HepG2 (cell line): ENCODE measurements at regions not wholly inside any gene's neighbourhood (a gene's known extent, or its start where the extent isn't known, plus 50 kb on each side); places are given as distances from the start of the nearest gene placed in this dataset.

Experiments
- ATAC-seq: fragments of 200-7000 bp; cut with Tn5 transposase; 3 replicates; pipeline ENCODE4 v1.9.1; 2020; ENCODE audit warnings: mild to moderate bottlenecking, moderate library complexity
- BruUV-seq: library from RNA; stranded (reverse); fragments of 400-500 nt; replicated peaks from 2 replicates; lab custom pipeline; 2021; lab: Mats Ljungman, UMichigan
- CTCF ChIA-PET: fragments of 300-600 bp; formaldehyde crosslinking; extraction: SDS; loops from one replicate; lab custom pipeline; 2021; ENCODE audit warnings: low total read pairs, inconsistent platforms, low intra/inter-chr PET ratio; lab: Yijun Ruan, JAX
- POLR2A ChIA-PET: fragments of 350-600 bp; sonication (Branson Sonifier 250); formaldehyde crosslinking; loops from one replicate; lab custom pipeline; 2020; ENCODE audit warnings: antibody characterized with exemption, inconsistent platforms; lab: Yijun Ruan, JAX
- DNase-seq: peaks from one replicate; pipeline ENCODE4 v3.0.0-alpha.2; 2015; ENCODE audit warnings: low spot score
- FAIRE-seq: peaks from 3 replicates; lab custom pipeline; 2011; peaks lifted over from hg19 to GRCh38; lab: Jason Lieb, UNC
- H2AFZ ChIP-seq: one replicate; pipeline ENCODE4 v1.6.1; 2011; ENCODE audit warnings: low read length, inconsistent platforms
- H3K27ac ChIP-seq: fragments of 300-600 bp; 3 replicates; pipeline ENCODE4 v1.8.0; 2011; ENCODE audit warnings: mixed run types, mild to moderate bottlenecking, mixed read lengths, low read length, inconsistent platforms; ENCODE audit not compliant: insufficient read depth; ENCODE audit errors: extremely low read length
- H3K27me3 ChIP-seq, 2 experiments: fragments of 200-600 bp in 1 of 2; 2 replicates in 1 of 2; 3 replicates in 1 of 2; pipeline versions ENCODE4 v1.6.0 to v1.8.0; 2011; ENCODE audit warnings: low read length in 2 of 2, mild to moderate bottlenecking in 2 of 2, moderate library complexity in 2 of 2, inconsistent platforms in 1 of 2; ENCODE audit not compliant: insufficient read depth in 2 of 2, control insufficient read depth in 1 of 2
- H3K36me3 ChIP-seq, 2 experiments: fragments of 200-600 bp in 1 of 2; replicated peaks in 1 of 2; 2 replicates in 1 of 2; 3 replicates in 1 of 2; pipeline versions ENCODE4 v1.5.1 to v1.8.0; 2011; ENCODE audit warnings: low read length in 2 of 2, inconsistent platforms in 1 of 2; ENCODE audit not compliant: insufficient read depth in 2 of 2, control insufficient read depth in 1 of 2
- H3K4me1 ChIP-seq: 2 replicates; pipeline ENCODE4 v1.5.1; 2012; ENCODE audit warnings: low read length, inconsistent platforms; ENCODE audit not compliant: insufficient read depth
- H3K4me2 ChIP-seq: 2 replicates; pipeline ENCODE4 v1.6.0; 2011; ENCODE audit warnings: low read depth, low read length, inconsistent platforms
- H3K4me3 ChIP-seq, 3 experiments: fragments of 200-600 bp in 1 of 3; sonication (generic), shearing (Covaris generic) in 1 of 3; replicated peaks in 1 of 3; 2 replicates each; pipeline ENCODE4 v1.5.1; 2011 to 2016; ENCODE audit warnings: low read length in 3 of 3, inconsistent platforms in 2 of 3, low read depth in 2 of 3, mild to moderate bottlenecking in 2 of 3, control low read depth in 1 of 3, mixed read lengths in 1 of 3; ENCODE audit not compliant: insufficient read depth in 1 of 3
- H3K79me2 ChIP-seq: one replicate; pipeline ENCODE4 v1.6.1; 2011; ENCODE audit warnings: low read length, inconsistent platforms; ENCODE audit not compliant: insufficient read depth
- H3K9ac ChIP-seq: 2 replicates; pipeline ENCODE4 v1.6.0; 2011; ENCODE audit warnings: mild to moderate bottlenecking, low read depth, low read length, inconsistent platforms; ENCODE audit not compliant: insufficient read depth
- H3K9me3 ChIP-seq: 2 replicates; pipeline ENCODE4 v1.5.1; 2012; ENCODE audit warnings: mild to moderate bottlenecking, low read length
- H4K20me1 ChIP-seq: 2 replicates; pipeline ENCODE4 v1.6.0; 2011; ENCODE audit warnings: inconsistent platforms, mild to moderate bottlenecking, low read length, moderate library complexity; ENCODE audit not compliant: insufficient read depth
- AGO1 ChIP-seq: fragments of 200-400 bp; formaldehyde crosslinking; IDR thresholded peaks from 2 replicates; pipeline ENCODE4 v1.6.1; 2017; ENCODE audit warnings: mild to moderate bottlenecking, low read depth, low read length, moderate library complexity; ENCODE audit not compliant: poor library complexity, severe bottlenecking
- GABPA ChIP-seq, 2 experiments: IDR thresholded peaks; 2 replicates each; pipeline ENCODE4 v1.6.1; 2011 to 2016; ENCODE audit warnings: low read depth in 2 of 2, low read length in 1 of 2, missing biosample characterization in 1 of 2, missing genetic modification characterization in 1 of 2
- MYC ChIP-seq: sonication (generic); formaldehyde crosslinking; IDR thresholded peaks from 2 replicates; pipeline ENCODE4 v1.9.0; 2021; ENCODE audit warnings: missing genetic modification reagents, borderline replicate concordance
- NBN ChIP-seq: fragments of 450-650 bp; conservative IDR thresholded peaks from 2 replicates; pipeline ENCODE4 v1.6.1; 2017
- TBX2 ChIP-seq: sonication (generic); formaldehyde crosslinking; IDR thresholded peaks from 2 replicates; pipeline ENCODE4 v1.5.0; 2020; ENCODE audit warnings: missing genetic modification reagents, mild to moderate bottlenecking, borderline replicate concordance
- ZNF224 ChIP-seq: sonication (generic); formaldehyde crosslinking; IDR thresholded peaks from 2 replicates; pipeline ENCODE4 v1.5.0; 2020; ENCODE audit warnings: mild to moderate bottlenecking, missing genetic modification reagents
- ZNF589 ChIP-seq: sonication (generic); formaldehyde crosslinking; conservative IDR thresholded peaks from 2 replicates; pipeline ENCODE4 v1.8.0; 2022; ENCODE audit warnings: mild to moderate bottlenecking, moderate library complexity, missing genetic modification reagents
- ZNF619 ChIP-seq: sonication (generic); formaldehyde crosslinking; IDR thresholded peaks from 2 replicates; pipeline ENCODE4 v1.4.0; 2020; ENCODE audit warnings: mild to moderate bottlenecking, missing genetic modification reagents
- ZSCAN21 ChIP-seq: sonication (generic); formaldehyde crosslinking; IDR thresholded peaks from 2 replicates; pipeline ENCODE4 v1.8.0; 2022; ENCODE audit warnings: mild to moderate bottlenecking, missing genetic modification reagents, moderate library complexity, borderline replicate concordance
- WGBS: methylation state at CpG from one replicate; pipeline ENCODE4 v1.1.6; 2017; ENCODE audit warnings: low lambda C conversion rate; 5-methylcytosine and 5-hydroxymethylcytosine counted together
- in situ Hi-C: cut with HindIII; loops from 2 replicates; pipeline ENCODE4 v1.10.0; 2017; ENCODE audit warnings: low pct_unique_long_range_greater_than_20kb; ENCODE audit not compliant: extremely low pct_ligation_motif_present
- intact Hi-C: fragments of 100-400 bp; cut with micrococcal nuclease; formaldehyde crosslinking; loops from one replicate; pipeline ENCODE4 v1.10.0; 2022; ENCODE audit not compliant: unreplicated experiment
- TF ChIP-seq, protein P1 (sequence below): sonication (generic); formaldehyde crosslinking; IDR thresholded peaks from 2 replicates; pipeline ENCODE4 v1.4.0; 2020; ENCODE audit warnings: missing genetic modification reagents, borderline replicate concordance

DNA sequence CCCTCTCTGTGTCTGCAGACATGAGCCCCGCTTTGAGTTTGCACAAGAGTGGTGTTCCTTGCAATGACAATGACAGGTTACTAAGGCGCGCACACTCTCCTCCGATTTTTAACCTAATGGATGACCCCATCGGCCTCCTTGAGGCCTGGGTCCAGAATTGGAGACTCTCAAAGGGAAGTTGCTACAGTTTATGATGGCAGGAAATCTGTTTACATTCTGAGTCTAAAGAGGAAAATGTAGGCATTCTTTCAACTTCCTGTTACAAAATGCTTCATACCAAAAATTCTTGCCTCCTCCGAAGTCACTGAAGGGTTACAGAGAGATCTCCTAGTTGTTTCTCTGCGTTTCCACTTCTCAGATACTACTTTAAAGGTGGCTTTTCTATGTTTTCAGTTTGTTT is 225.3 kb upstream of the AGAP1 start:
- intact Hi-C loops, result loop anchor here (10.0 kb wide), 1 partner anchor 326 kb away; no protein-coding TSS in a partner anchor
- H3K9ac ChIP-seq, result no peak overlapping the region
- H3K79me2 ChIP-seq, result no peaks in the 10 kb centered on the region
- no peak for FAIRE-seq
- no peak for ATAC-seq
- no peak overlapping the region for H3K27ac ChIP-seq
- no peaks in the 10 kb centered on the region for H4K20me1 ChIP-seq
- H3K27me3 ChIP-seq, result peaks cover 2 to 19% of the 10 kb centered on the region in 2 experiments; a peak in 3 of 5 replicates
- H3K4me1 ChIP-seq, result peaks cover 43% of the 10 kb centered on the region
- TF ChIP-seq TBX2 (CRISPR knock-in tag), result no peak
- TF ChIP-seq NBN, result no peak
- TF ChIP-seq, protein P1, sequence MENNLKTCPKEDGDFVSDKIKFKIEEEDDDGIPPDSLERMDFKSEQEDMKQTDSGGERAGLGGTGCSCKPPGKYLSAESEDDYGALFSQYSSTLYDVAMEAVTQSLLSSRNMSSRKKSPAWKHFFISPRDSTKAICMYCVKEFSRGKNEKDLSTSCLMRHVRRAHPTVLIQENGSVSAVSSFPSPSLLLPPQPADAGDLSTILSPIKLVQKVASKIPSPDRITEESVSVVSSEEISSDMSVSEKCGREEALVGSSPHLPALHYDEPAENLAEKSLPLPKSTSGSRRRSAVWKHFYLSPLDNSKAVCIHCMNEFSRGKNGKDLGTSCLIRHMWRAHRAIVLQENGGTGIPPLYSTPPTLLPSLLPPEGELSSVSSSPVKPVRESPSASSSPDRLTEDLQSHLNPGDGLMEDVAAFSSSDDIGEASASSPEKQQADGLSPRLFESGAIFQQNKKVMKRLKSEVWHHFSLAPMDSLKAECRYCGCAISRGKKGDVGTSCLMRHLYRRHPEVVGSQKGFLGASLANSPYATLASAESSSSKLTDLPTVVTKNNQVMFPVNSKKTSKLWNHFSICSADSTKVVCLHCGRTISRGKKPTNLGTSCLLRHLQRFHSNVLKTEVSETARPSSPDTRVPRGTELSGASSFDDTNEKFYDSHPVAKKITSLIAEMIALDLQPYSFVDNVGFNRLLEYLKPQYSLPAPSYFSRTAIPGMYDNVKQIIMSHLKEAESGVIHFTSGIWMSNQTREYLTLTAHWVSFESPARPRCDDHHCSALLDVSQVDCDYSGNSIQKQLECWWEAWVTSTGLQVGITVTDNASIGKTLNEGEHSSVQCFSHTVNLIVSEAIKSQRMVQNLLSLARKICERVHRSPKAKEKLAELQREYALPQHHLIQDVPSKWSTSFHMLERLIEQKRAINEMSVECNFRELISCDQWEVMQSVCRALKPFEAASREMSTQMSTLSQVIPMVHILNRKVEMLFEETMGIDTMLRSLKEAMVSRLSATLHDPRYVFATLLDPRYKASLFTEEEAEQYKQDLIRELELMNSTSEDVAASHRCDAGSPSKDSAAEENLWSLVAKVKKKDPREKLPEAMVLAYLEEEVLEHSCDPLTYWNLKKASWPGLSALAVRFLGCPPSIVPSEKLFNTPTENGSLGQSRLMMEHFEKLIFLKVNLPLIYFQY (CRISPR knock-in tag), result no peak
- TF ChIP-seq GABPA (IDR thresholded peaks at IDR 0.05; ENCODE audit: low read depth, low read length), result no peak
- 0 out of 2 replicates have a peak, but pooled peaks have one; percentile 17 for TF ChIP-seq GABPA (CRISPR knock-in tag; IDR thresholded peaks at IDR 0.05; ENCODE audit: low read depth)
- TF ChIP-seq, all 625 proteins: peak for 1
- Histone ChIP-seq H3K4me2 (no peak overlapping the region), H3K9me3 (no peaks in the 10 kb centered on the region), H3K4me3 (no peak overlapping the region), H3K36me3 (no peaks in the 10 kb centered on the region), H2AFZ (no peak overlapping the region)
- ChIA-PET POLR2A (no interaction called here), CTCF (no interaction called here)
- WGBS, result 29% methylated on average over 7 of the region's 7 CpGs
- no TSS peak for BruUV-seq
- DNase-seq, result no peak
- in situ Hi-C loops, result no loop called here

DNA sequence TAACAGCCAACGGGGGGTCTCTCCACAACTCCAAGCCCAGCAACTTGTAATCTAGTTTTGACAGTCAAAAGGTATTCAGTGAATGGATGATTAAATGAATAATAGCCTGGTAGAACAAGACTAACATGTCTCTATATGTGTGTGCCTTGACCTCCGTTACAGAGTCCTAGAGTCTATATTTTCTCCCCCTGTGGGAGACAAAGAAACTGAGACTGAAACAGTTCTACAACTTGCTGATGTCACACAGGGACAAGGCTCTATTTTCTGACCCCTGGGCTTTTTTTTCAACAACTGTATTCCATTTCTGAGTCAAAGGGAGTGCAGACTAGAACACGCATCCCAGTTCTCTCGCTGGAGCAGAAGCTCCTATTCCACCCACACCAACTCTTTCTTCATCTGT is 223.6 kb upstream of the AGAP1 start:
- BruUV-seq, result no TSS peak
- Histone ChIP-seq H3K36me3 (no peaks in the 10 kb centered on the region), H3K27ac (no peak overlapping the region), H3K79me2 (no peaks in the 10 kb centered on the region), H2AFZ (no peak overlapping the region), H3K4me2 (no peak overlapping the region), H3K9ac (no peak overlapping the region), H3K9me3 (no peaks in the 10 kb centered on the region), H3K4me3 (no peak overlapping the region), H3K27me3 (peaks cover 2 to 19% of the 10 kb centered on the region in 2 experiments; a peak in 3 of 5 replicates), H3K4me1 (peaks cover 25% of the 10 kb centered on the region), H4K20me1 (no peaks in the 10 kb centered on the region)
- FAIRE-seq (no peak), DNase-seq (no peak), ATAC-seq (no peak)
- in situ Hi-C loops, result no loop called here
- POLR2A ChIA-PET, result no interaction called here
- CTCF ChIA-PET, result no interaction called here
- intact Hi-C loops, result no loop called here
- TF ChIP-seq ZNF619 (CRISPR knock-in tag) (no peak), ZNF224 (CRISPR knock-in tag) (no peak), ZNF589 (CRISPR knock-in tag) (no peak), AGO1 (no peak), MYC (no peak), ZSCAN21 (CRISPR knock-in tag) (no peak)
- WGBS, result 41% methylated on average over 4 of the region's 4 CpGs
